HepG2 (cell line): ENCODE measurements at regions not wholly inside any gene's neighbourhood (a gene's known extent, or its start where the extent isn't known, plus 50 kb on each side); places are given as distances from the start of the nearest gene placed in this dataset.

ENCODE experiments used
- ATAC-seq: fragments of 200-7000 bp; cut with Tn5 transposase; 3 replicates; pipeline ENCODE4 v1.9.1; 2020; ENCODE audit warnings: mild to moderate bottlenecking, moderate library complexity
- BruUV-seq: library from RNA; stranded (reverse); fragments of 400-500 nt; replicated peaks from 2 replicates; lab custom pipeline; 2021; lab: Mats Ljungman, UMichigan
- CTCF ChIA-PET: fragments of 300-600 bp; formaldehyde crosslinking; extraction: SDS; loops from one replicate; lab custom pipeline; 2021; ENCODE audit warnings: low total read pairs, inconsistent platforms, low intra/inter-chr PET ratio; lab: Yijun Ruan, JAX
- POLR2A ChIA-PET: fragments of 350-600 bp; sonication (Branson Sonifier 250); formaldehyde crosslinking; loops from one replicate; lab custom pipeline; 2020; ENCODE audit warnings: antibody characterized with exemption, inconsistent platforms; lab: Yijun Ruan, JAX
- DNase-seq: peaks from one replicate; pipeline ENCODE4 v3.0.0-alpha.2; 2015; ENCODE audit warnings: low spot score
- FAIRE-seq: peaks from 3 replicates; lab custom pipeline; 2011; peaks lifted over from hg19 to GRCh38; lab: Jason Lieb, UNC
- H2AFZ ChIP-seq: one replicate; pipeline ENCODE4 v1.6.1; 2011; ENCODE audit warnings: low read length, inconsistent platforms
- H3K27ac ChIP-seq: fragments of 300-600 bp; 3 replicates; pipeline ENCODE4 v1.8.0; 2011; ENCODE audit warnings: mixed run types, mild to moderate bottlenecking, mixed read lengths, low read length, inconsistent platforms; ENCODE audit not compliant: insufficient read depth; ENCODE audit errors: extremely low read length
- H3K27me3 ChIP-seq, 2 experiments: fragments of 200-600 bp in 1 of 2; 2 replicates in 1 of 2; 3 replicates in 1 of 2; pipeline versions ENCODE4 v1.6.0 to v1.8.0; 2011; ENCODE audit warnings: low read length in 2 of 2, mild to moderate bottlenecking in 2 of 2, moderate library complexity in 2 of 2, inconsistent platforms in 1 of 2; ENCODE audit not compliant: insufficient read depth in 2 of 2, control insufficient read depth in 1 of 2
- H3K36me3 ChIP-seq, 2 experiments: fragments of 200-600 bp in 1 of 2; replicated peaks in 1 of 2; 2 replicates in 1 of 2; 3 replicates in 1 of 2; pipeline versions ENCODE4 v1.5.1 to v1.8.0; 2011; ENCODE audit warnings: low read length in 2 of 2, inconsistent platforms in 1 of 2; ENCODE audit not compliant: insufficient read depth in 2 of 2, control insufficient read depth in 1 of 2
- H3K4me1 ChIP-seq: 2 replicates; pipeline ENCODE4 v1.5.1; 2012; ENCODE audit warnings: low read length, inconsistent platforms; ENCODE audit not compliant: insufficient read depth
- H3K4me2 ChIP-seq: 2 replicates; pipeline ENCODE4 v1.6.0; 2011; ENCODE audit warnings: low read depth, low read length, inconsistent platforms
- H3K4me3 ChIP-seq, 3 experiments: fragments of 200-600 bp in 1 of 3; sonication (generic), shearing (Covaris generic) in 1 of 3; replicated peaks in 1 of 3; 2 replicates each; pipeline ENCODE4 v1.5.1; 2011 to 2016; ENCODE audit warnings: low read length in 3 of 3, inconsistent platforms in 2 of 3, low read depth in 2 of 3, mild to moderate bottlenecking in 2 of 3, control low read depth in 1 of 3, mixed read lengths in 1 of 3; ENCODE audit not compliant: insufficient read depth in 1 of 3
- H3K79me2 ChIP-seq: one replicate; pipeline ENCODE4 v1.6.1; 2011; ENCODE audit warnings: low read length, inconsistent platforms; ENCODE audit not compliant: insufficient read depth
- H3K9ac ChIP-seq: 2 replicates; pipeline ENCODE4 v1.6.0; 2011; ENCODE audit warnings: mild to moderate bottlenecking, low read depth, low read length, inconsistent platforms; ENCODE audit not compliant: insufficient read depth
- H3K9me3 ChIP-seq: 2 replicates; pipeline ENCODE4 v1.5.1; 2012; ENCODE audit warnings: mild to moderate bottlenecking, low read length
- H4K20me1 ChIP-seq: 2 replicates; pipeline ENCODE4 v1.6.0; 2011; ENCODE audit warnings: inconsistent platforms, mild to moderate bottlenecking, low read length, moderate library complexity; ENCODE audit not compliant: insufficient read depth
- DNMT1 ChIP-seq: sonication (generic); formaldehyde crosslinking; IDR thresholded peaks from 2 replicates; pipeline ENCODE4 v1.5.1; 2020; ENCODE audit warnings: mild to moderate bottlenecking, missing genetic modification reagents
- MED1 ChIP-seq: sonication (generic); formaldehyde crosslinking; IDR thresholded peaks from 2 replicates; pipeline ENCODE4 v1.4.0; 2020; ENCODE audit warnings: missing genetic modification reagents
- PRMT3 ChIP-seq: sonication (generic); formaldehyde crosslinking; IDR thresholded peaks from 2 replicates; pipeline ENCODE4 v1.8.1; 2022; ENCODE audit warnings: low read depth, mild to moderate bottlenecking, moderate library complexity, missing genetic modification reagents, borderline replicate concordance
- SIX4 ChIP-seq: sonication (generic); formaldehyde crosslinking; IDR thresholded peaks from 2 replicates; pipeline ENCODE4 v1.4.0; 2020; ENCODE audit warnings: missing genetic modification reagents
- SMC3 ChIP-seq: IDR thresholded peaks from 2 replicates; pipeline ENCODE4 v1.6.1; 2011; ENCODE audit warnings: low read length, improper control_type of control experiment
- ZBTB7B ChIP-seq: sonication (generic); formaldehyde crosslinking; IDR thresholded peaks from 2 replicates; pipeline ENCODE4 v1.4.0; 2020; ENCODE audit warnings: missing genetic modification reagents
- ZNF33A ChIP-seq: sonication (generic); formaldehyde crosslinking; IDR thresholded peaks from 2 replicates; pipeline ENCODE4 v1.5.1; 2020; ENCODE audit warnings: missing genetic modification reagents, mild to moderate bottlenecking, moderate library complexity, borderline replicate concordance
- ZNF501 ChIP-seq: sonication (generic); formaldehyde crosslinking; IDR thresholded peaks from 2 replicates; pipeline ENCODE4 v1.5.1; 2020; ENCODE audit warnings: mild to moderate bottlenecking, moderate library complexity, missing genetic modification reagents
- ZNF773 ChIP-seq: sonication (generic); formaldehyde crosslinking; IDR thresholded peaks from 2 replicates; pipeline ENCODE4 v1.4.0; 2020; ENCODE audit warnings: missing genetic modification reagents, borderline replicate concordance
- WGBS: methylation state at CpG from one replicate; pipeline ENCODE4 v1.1.6; 2017; ENCODE audit warnings: low lambda C conversion rate; 5-methylcytosine and 5-hydroxymethylcytosine counted together
- in situ Hi-C: cut with HindIII; loops from 2 replicates; pipeline ENCODE4 v1.10.0; 2017; ENCODE audit warnings: low pct_unique_long_range_greater_than_20kb; ENCODE audit not compliant: extremely low pct_ligation_motif_present
- intact Hi-C: fragments of 100-400 bp; cut with micrococcal nuclease; formaldehyde crosslinking; loops from one replicate; pipeline ENCODE4 v1.10.0; 2022; ENCODE audit not compliant: unreplicated experiment
- TF ChIP-seq, protein P1 (sequence below): sonication (generic); formaldehyde crosslinking; IDR thresholded peaks from 2 replicates; pipeline ENCODE4 v1.4.0; 2020; ENCODE audit warnings: missing genetic modification reagents
- TF ChIP-seq, protein P2 (sequence below): IDR thresholded peaks from 2 replicates; pipeline ENCODE4 v1.6.1; 2016; ENCODE audit warnings: mild to moderate bottlenecking
- TF ChIP-seq, protein P3 (sequence below), 2 experiments: sonication (generic) in 1 of 2; formaldehyde crosslinking in 1 of 2; IDR thresholded peaks; 2 replicates each; pipeline versions ENCODE4 v1.4.0 to v1.6.1; 2018 to 2020; ENCODE audit warnings: missing genetic modification reagents in 2 of 2, borderline replicate concordance in 1 of 2, low read depth in 1 of 2, mild to moderate bottlenecking in 1 of 2, missing biosample characterization in 1 of 2
- TF ChIP-seq, protein P4 (sequence below): sonication (generic); formaldehyde crosslinking; IDR thresholded peaks from 2 replicates; pipeline ENCODE4 v1.5.0; 2020; ENCODE audit warnings: mild to moderate bottlenecking, missing genetic modification reagents, borderline replicate concordance
- TF ChIP-seq, protein P5 (sequence below): sonication (generic); formaldehyde crosslinking; IDR thresholded peaks from 2 replicates; pipeline ENCODE4 v1.8.1; 2023; ENCODE audit warnings: mild to moderate bottlenecking, missing genetic modification reagents, borderline replicate concordance
- TF ChIP-seq, protein P6 (sequence below): sonication (generic); formaldehyde crosslinking; IDR thresholded peaks from 2 replicates; pipeline ENCODE4 v1.4.0; 2020; ENCODE audit warnings: mild to moderate bottlenecking, missing genetic modification reagents

DNA sequence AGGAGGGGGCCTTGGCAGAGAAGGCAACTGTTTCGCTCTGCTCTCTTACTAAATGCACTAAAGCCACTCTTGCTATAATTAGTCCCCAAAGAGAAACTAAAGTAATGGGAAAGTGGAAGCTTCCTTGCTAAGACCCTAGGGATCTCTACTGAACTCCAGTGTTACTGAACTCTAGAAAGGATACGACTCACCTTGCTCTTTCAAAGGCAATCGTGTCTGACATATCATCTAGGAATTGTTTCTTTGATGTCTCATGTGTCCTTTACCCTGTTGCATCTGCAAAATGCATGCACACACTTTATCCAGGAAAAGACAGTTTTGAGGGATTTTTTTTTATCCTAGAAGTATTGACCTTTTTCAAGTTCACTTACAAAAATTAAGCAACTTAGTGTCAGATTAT lies 148.1 kb upstream of the FAM9B start (continued):
- TF ChIP-seq, protein P1, sequence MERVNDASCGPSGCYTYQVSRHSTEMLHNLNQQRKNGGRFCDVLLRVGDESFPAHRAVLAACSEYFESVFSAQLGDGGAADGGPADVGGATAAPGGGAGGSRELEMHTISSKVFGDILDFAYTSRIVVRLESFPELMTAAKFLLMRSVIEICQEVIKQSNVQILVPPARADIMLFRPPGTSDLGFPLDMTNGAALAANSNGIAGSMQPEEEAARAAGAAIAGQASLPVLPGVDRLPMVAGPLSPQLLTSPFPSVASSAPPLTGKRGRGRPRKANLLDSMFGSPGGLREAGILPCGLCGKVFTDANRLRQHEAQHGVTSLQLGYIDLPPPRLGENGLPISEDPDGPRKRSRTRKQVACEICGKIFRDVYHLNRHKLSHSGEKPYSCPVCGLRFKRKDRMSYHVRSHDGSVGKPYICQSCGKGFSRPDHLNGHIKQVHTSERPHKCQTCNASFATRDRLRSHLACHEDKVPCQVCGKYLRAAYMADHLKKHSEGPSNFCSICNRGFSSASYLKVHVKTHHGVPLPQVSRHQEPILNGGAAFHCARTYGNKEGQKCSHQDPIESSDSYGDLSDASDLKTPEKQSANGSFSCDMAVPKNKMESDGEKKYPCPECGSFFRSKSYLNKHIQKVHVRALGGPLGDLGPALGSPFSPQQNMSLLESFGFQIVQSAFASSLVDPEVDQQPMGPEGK: no peak
- TF ChIP-seq ZNF773 (no peak), SIX4 (CRISPR knock-in tag) (no peak)

DNA sequence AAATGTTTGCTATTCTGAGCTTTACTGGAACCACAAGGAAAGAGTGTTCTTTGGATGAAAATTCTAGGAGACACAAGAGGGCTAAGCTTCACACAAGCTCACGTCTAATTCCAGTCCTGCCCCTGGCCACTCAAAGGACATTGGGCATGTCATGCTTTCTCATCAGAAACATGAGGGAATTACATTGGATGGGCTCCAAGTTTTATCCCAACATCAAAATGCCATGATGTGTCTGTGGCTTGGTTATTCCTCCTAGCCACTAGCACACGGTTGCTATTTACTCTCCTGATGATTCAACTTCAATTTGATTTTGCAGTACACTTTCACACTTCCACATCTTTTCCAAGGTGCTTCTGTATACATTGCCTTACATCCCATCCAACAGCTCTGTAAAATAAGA lies 149.6 kb upstream of the FAM9B start:
- no peak overlapping the region for H3K4me3 ChIP-seq
- FAIRE-seq (no peak), DNase-seq (no peak)
- TF ChIP-seq ZBTB7B: no peak
- TF ChIP-seq MED1 (CRISPR knock-in tag): no peak
- TF ChIP-seq PRMT3 (CRISPR knock-in tag): no peak
- no peak for TF ChIP-seq ZNF33A (CRISPR knock-in tag)
- TF ChIP-seq, protein P2, sequence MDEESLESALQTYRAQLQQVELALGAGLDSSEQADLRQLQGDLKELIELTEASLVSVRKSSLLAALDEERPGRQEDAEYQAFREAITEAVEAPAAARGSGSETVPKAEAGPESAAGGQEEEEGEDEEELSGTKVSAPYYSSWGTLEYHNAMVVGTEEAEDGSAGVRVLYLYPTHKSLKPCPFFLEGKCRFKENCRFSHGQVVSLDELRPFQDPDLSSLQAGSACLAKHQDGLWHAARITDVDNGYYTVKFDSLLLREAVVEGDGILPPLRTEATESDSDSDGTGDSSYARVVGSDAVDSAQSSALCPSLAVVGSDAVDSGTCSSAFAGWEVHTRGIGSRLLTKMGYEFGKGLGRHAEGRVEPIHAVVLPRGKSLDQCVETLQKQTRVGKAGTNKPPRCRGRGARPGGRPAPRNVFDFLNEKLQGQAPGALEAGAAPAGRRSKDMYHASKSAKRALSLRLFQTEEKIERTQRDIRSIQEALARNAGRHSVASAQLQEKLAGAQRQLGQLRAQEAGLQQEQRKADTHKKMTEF (CRISPR knock-in tag): no peak
- TF ChIP-seq, protein P3, sequence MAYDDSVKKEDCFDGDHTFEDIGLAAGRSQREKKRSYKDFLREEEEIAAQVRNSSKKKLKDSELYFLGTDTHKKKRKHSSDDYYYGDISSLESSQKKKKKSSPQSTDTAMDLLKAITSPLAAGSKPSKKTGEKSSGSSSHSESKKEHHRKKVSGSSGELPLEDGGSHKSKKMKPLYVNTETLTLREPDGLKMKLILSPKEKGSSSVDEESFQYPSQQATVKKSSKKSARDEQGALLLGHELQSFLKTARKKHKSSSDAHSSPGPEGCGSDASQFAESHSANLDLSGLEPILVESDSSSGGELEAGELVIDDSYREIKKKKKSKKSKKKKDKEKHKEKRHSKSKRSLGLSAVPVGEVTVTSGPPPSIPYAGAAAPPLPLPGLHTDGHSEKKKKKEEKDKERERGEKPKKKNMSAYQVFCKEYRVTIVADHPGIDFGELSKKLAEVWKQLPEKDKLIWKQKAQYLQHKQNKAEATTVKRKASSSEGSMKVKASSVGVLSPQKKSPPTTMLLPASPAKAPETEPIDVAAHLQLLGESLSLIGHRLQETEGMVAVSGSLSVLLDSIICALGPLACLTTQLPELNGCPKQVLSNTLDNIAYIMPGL (CRISPR knock-in tag; IDR thresholded peaks at IDR 0.05; ENCODE audit: borderline replicate concordance in 1 of 2, low read depth in 1 of 2): no peak
- TF ChIP-seq DNMT1 (CRISPR knock-in tag): no peak
- no peak for TF ChIP-seq SMC3
- TF ChIP-seq, protein P4, sequence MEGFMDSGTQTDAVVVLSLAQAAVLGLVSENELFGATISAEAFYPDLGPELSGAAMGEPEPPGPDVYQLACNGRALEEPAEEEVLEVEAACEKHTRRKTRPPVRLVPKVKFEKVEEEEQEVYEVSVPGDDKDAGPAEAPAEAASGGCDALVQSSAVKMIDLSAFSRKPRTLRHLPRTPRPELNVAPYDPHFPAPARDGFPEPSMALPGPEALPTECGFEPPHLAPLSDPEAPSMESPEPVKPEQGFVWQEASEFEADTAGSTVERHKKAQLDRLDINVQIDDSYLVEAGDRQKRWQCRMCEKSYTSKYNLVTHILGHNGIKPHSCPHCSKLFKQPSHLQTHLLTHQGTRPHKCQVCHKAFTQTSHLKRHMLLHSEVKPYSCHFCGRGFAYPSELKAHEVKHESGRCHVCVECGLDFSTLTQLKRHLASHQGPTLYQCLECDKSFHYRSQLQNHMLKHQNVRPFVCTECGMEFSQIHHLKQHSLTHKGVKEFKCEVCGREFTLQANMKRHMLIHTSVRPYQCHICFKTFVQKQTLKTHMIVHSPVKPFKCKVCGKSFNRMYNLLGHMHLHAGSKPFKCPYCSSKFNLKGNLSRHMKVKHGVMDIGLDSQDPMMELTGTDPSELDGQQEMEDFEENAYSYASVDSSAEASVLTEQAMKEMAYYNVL (CRISPR knock-in tag): no peak
- TF ChIP-seq, protein P5, sequence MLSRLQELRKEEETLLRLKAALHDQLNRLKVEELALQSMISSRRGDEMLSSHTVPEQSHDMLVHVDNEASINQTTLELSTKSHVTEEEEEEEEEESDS (CRISPR knock-in tag): no peak
- no peak for TF ChIP-seq ZNF501 (CRISPR knock-in tag)
- TF ChIP-seq, protein P6, sequence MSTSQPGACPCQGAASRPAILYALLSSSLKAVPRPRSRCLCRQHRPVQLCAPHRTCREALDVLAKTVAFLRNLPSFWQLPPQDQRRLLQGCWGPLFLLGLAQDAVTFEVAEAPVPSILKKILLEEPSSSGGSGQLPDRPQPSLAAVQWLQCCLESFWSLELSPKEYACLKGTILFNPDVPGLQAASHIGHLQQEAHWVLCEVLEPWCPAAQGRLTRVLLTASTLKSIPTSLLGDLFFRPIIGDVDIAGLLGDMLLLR (CRISPR knock-in tag): no peak

More for the DNA sequence above, 149.6 kb upstream of the FAM9B start:
- H3K79me2 ChIP-seq: no peaks in the 10 kb centered on the region
- no peaks in the 10 kb centered on the region for H3K9me3 ChIP-seq
- H4K20me1 ChIP-seq: no peaks in the 10 kb centered on the region
- CTCF ChIA-PET: no interaction called here
- no peaks in the 10 kb centered on the region for H3K4me1 ChIP-seq
- H3K9ac ChIP-seq: no peak overlapping the region
- intact Hi-C loops (no loop called here), in situ Hi-C loops (no loop called here)
- ATAC-seq: no peak
- POLR2A ChIA-PET: no interaction called here
- no peak overlapping the region for H2AFZ ChIP-seq
- H3K27ac ChIP-seq: no peak overlapping the region
- no peak overlapping the region for H3K4me2 ChIP-seq
- no peaks in the 10 kb centered on the region for H3K36me3 ChIP-seq
- no peaks in the 10 kb centered on the region; a peak in 1 of 5 replicates for H3K27me3 ChIP-seq
- no TSS peak for BruUV-seq
- 0% methylated on average over 2 of the region's 2 CpGs for WGBS
